Thoracic aorta (tissue), 2 donors: ENCODE measurements at regions not wholly inside any gene's neighbourhood (a gene's known extent, or its start where the extent isn't known, plus 50 kb on each side); places are given as distances from the start of the nearest gene placed in this dataset.

ENCODE experiments used
- ATAC-seq: fragments of 150-250 bp; one replicate; pipeline ENCODE4 v1.8.0; 2017; ENCODE audit warnings: low read depth; ENCODE audit not compliant: insufficient number of reproducible peaks, low FRiP score
- DNase-seq: peaks from one replicate; pipeline ENCODE4 v3.0.0-alpha.2; 2020; ENCODE audit warnings: low spot score
- H3K27ac ChIP-seq, 2 donors: fragments of 200-600 bp; sonication (generic); 1 replicate in 1 of 2; 2 replicates in 1 of 2; pipeline ENCODE4 v1.5.1; 2016; ENCODE audit warnings: mild to moderate bottlenecking in 2 of 2, moderate library complexity in 2 of 2
- H3K27me3 ChIP-seq: fragments of 200-600 bp; sonication (generic); replicated peaks from 2 replicates; pipeline ENCODE4 v1.6.0; 2016; ENCODE audit warnings: mild to moderate bottlenecking; ENCODE audit not compliant: insufficient read depth
- H3K36me3 ChIP-seq: fragments of 200-600 bp; sonication (generic); one replicate; pipeline ENCODE4 v1.5.1; 2016
- H3K4me1 ChIP-seq, 2 donors: fragments of 200-600 bp; sonication (generic); 1 replicate in 1 of 2; 2 replicates in 1 of 2; pipeline versions ENCODE4 v1.5.1 to v1.6.0; 2016; ENCODE audit warnings: low read depth in 2 of 2, mild to moderate bottlenecking in 1 of 2; ENCODE audit not compliant: control insufficient read depth in 1 of 2
- H3K4me3 ChIP-seq: fragments of 200-600 bp; sonication (generic); 2 replicates; pipeline ENCODE4 v1.5.1; 2016; ENCODE audit warnings: mild to moderate bottlenecking
- H3K9me3 ChIP-seq: fragments of 200-600 bp; sonication (generic); 2 replicates; pipeline ENCODE4 v1.5.1; 2016
- CTCF ChIP-seq: fragments of 200-600 bp; sonication (generic); IDR thresholded peaks from one replicate; pipeline ENCODE4 v1.5.1; 2019; ENCODE audit warnings: antibody characterized with exemption

GRCh38 chr13:109859216-109859835 lies 72.9 kb upstream of the IRS2 start:
- Histone ChIP-seq H3K9me3 (no peaks in the 10 kb centered on the region), H3K4me1 (no peaks in the 10 kb centered on the region), H3K36me3 (no peaks in the 10 kb centered on the region), H3K27ac (no peak overlapping the region), H3K27me3 (no peaks in the 10 kb centered on the region), H3K4me3 (no peak overlapping the region)
- no peak for TF ChIP-seq CTCF
- DNase-seq (no peak), ATAC-seq (no peak)

- no peak for TF ChIP-seq CTCF
- no peaks in the 10 kb centered on the region for H3K4me1 ChIP-seq
- no peaks in the 10 kb centered on the region for H3K36me3 ChIP-seq
- no peaks in the 10 kb centered on the region for H3K27me3 ChIP-seq
- no peak overlapping the region for H3K27ac ChIP-seq
- no peaks in the 10 kb centered on the region for H3K9me3 ChIP-seq
- ATAC-seq (no peak), DNase-seq (no peak)
- H3K4me3 ChIP-seq = no peak overlapping the region
These were observed 71.9 kb upstream of the IRS2 start for GRCh38 chr13:109858319-109858718.

- no peak for ATAC-seq
- H3K9me3 ChIP-seq = no peaks in the 10 kb centered on the region
- no peaks in the 10 kb centered on the region for H3K27me3 ChIP-seq
- H3K36me3 ChIP-seq = no peaks in the 10 kb centered on the region
- H3K4me1 ChIP-seq = no peaks in the 10 kb centered on the region
- no peak for TF ChIP-seq CTCF
- H3K27ac ChIP-seq = no peak overlapping the region
- H3K4me3 ChIP-seq = no peak overlapping the region
- DNase-seq = no peak
These were observed 71.4 kb upstream of the IRS2 start for GRCh38 chr13:109857803-109858202.

GRCh38 chr13:109857325-109857724 lies 70.9 kb upstream of the IRS2 start:
- Histone ChIP-seq H3K4me1 (no peaks in the 10 kb centered on the region), H3K9me3 (no peaks in the 10 kb centered on the region), H3K36me3 (no peaks in the 10 kb centered on the region), H3K27me3 (no peaks in the 10 kb centered on the region), H3K27ac (no peak overlapping the region), H3K4me3 (no peak overlapping the region)
- DNase-seq (no peak), ATAC-seq (no peak)
- TF ChIP-seq CTCF = no peak

GRCh38 chr13:109856350-109856749 lies 70.0 kb upstream of the IRS2 start:
- no peak for TF ChIP-seq CTCF
- H3K4me3 ChIP-seq = no peak overlapping the region
- no peaks in the 10 kb centered on the region for H3K9me3 ChIP-seq
- no peaks in the 10 kb centered on the region for H3K4me1 ChIP-seq
- no peak overlapping the region for H3K27ac ChIP-seq
- no peaks in the 10 kb centered on the region for H3K36me3 ChIP-seq
- DNase-seq = no peak
- no peak for ATAC-seq
- H3K27me3 ChIP-seq = no peaks in the 10 kb centered on the region
